ENCODE measurements at regions not wholly inside any gene's neighbourhood (a gene's known extent, or its start where the extent isn't known, plus 50 kb on each side); places are given as distances from the start of the nearest gene placed in this dataset.
A peak's percentile ranks its signal among the peaks of the same experiment; 100 is the strongest.

DNA sequence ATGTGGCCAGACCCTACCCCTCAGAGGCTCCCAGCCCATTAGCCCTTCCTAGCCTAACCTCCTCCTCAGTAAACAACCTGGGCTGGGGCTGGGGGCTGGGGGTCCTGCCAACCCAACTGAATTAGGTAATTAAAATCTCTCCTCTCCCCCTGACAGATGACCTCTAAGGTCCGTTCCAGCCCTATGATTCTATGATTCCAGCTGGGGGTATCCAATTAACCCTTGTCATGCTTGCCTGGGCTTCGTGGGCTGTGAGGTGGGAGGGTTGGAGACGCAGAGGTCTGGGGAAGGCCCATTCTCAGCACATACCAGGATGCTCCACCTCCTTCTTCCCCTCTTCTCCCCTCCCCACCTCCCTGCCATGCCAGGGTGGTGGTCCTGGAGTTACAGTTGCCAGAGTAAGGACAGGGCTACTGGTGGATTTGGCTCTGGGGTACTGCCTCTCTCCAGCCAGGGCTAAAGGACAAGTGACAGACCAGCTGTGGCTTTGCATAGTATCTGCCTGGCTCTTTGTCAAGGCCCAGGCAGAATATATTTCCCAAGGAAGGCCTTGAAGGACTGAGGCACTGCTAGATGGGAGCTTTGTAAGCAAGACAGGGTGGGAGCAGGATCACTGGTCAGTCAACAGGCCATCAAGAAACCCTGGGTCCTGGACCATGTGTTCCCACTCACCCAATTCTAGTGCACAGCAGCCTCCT, 82.1 kb downstream of the EFNB1 start:
- intact Hi-C loops (cut with micrococcal nuclease) (no loop called here), dilution Hi-C loops (cut with HindIII; ENCODE audit: low sequenced_read_pairs, unreplicated experiment) (no loop called here), in situ Hi-C loops (cut with MboI; ENCODE audit: low sequenced_read_pairs) (no loop called here)
- Histone ChIP-seq H4K8ac (ENCODE audit: low read depth in 2 of 2, low read length in 2 of 2) (no peak overlapping the region), H3K27ac (ENCODE audit: insufficient read depth, low read length) (no peak overlapping the region), H3K27me3 (ENCODE audit: control insufficient read depth, insufficient read depth, low read length) (peaks cover 35% of the 10 kb centered on the region; the same call in 1 of the 2 replicates), H3K4ac (ENCODE audit: low read depth, low read length) (no peak overlapping the region), H2AK5ac (ENCODE audit: low read depth, low read length) (no peak overlapping the region), H3K4me3 (ENCODE audit: insufficient read depth, low read depth, low read length) (no peak overlapping the region), H3K23ac (ENCODE audit: low read depth, low read length) (no peak overlapping the region), H2AK9ac (replicated peaks; ENCODE audit: low read depth, low read length, poor library complexity) (peak overlapping the region; percentile 23), H3K79me1 (ENCODE audit: low read depth in 1 of 2, low read length in 2 of 2) (no peaks in the 10 kb centered on the region), H2BK15ac (ENCODE audit: low read depth, low read length) (no peak overlapping the region), H3K9me3 (ENCODE audit: control insufficient read depth, insufficient read depth, low read length) (no peaks in the 10 kb centered on the region), H3K9me1 (ENCODE audit: insufficient read depth, low read length) (0 out of 2 replicates have a peak, but pooled peaks cover 3% of the 10 kb centered on the region), H3K4me1 (ENCODE audit: control insufficient read depth, insufficient read depth, low read length) (peaks cover 2% of the 10 kb centered on the region; the same call in 1 of the 2 replicates), H2BK5ac (ENCODE audit: low read depth, low read length, poor library complexity, severe bottlenecking) (no peak overlapping the region), H3K56ac (ENCODE audit: extremely low read depth, insufficient read depth, low read length) (no peak overlapping the region), H4K5ac (ENCODE audit: low read depth, low read length) (no peak overlapping the region), H4K91ac (ENCODE audit: insufficient read depth, low read depth, low read length) (no peak overlapping the region), H3K18ac (ENCODE audit: low read depth, low read length) (no peak overlapping the region), H2BK20ac (ENCODE audit: low read depth, low read length) (no peak overlapping the region), H2AFZ (replicated peaks; ENCODE audit: low read length, poor library complexity) (no peak overlapping the region), H3K4me2 (ENCODE audit: low read depth, low read length) (no peak overlapping the region), H2BK120ac (ENCODE audit: low read depth, low read length) (no peak overlapping the region), H3K9ac (ENCODE audit: low read depth, low read length) (no peak overlapping the region), H3K14ac (replicated peaks; ENCODE audit: low read depth, low read length) (no peak overlapping the region), H4K20me1 (ENCODE audit: insufficient read depth, low read length) (no peaks in the 10 kb centered on the region), H3K36me3 (ENCODE audit: control insufficient read depth, insufficient read depth, low read length) (no peaks in the 10 kb centered on the region)
- no TSS peak for BruUV-seq (replicated peaks)
- DNase-seq, result no peak
- WGBS, 2 experiments (ENCODE audit: extremely low coverage in 2 of 2, insufficient read length in 1 of 2), result no CpG with 5 or more reads among the region's 3 CpGs
- no peak for ATAC-seq (ENCODE audit: low read depth)
- POLR2A ChIA-PET (ENCODE audit: unreplicated experiment), result no interaction called here
- TF ChIP-seq MAFK (IDR thresholded peaks at IDR 0.05; ENCODE audit: low read depth, low read length), result no peak
- TF ChIP-seq FOS (IDR thresholded peaks at IDR 0.05; ENCODE audit: low read depth, low read length), result no peak
- CTCF ChIA-PET, result no interaction called here

Measured in IMR-90 (cell line).